GM23248 (cell line): ENCODE measurements at regions not wholly inside any gene's neighbourhood (a gene's known extent, or its start where the extent isn't known, plus 50 kb on each side); places are given as distances from the start of the nearest gene placed in this dataset.

ENCODE experiments used
- DNase-seq: peaks from one replicate; pipeline ENCODE4 v3.0.0-alpha.2; 2015
- H2AFZ ChIP-seq: fragments of 200-600 bp; sonication (generic); 2 replicates; pipeline ENCODE4 v1.6.1; 2016; ENCODE audit warnings: antibody characterized with exemption
- H3F3A ChIP-seq: fragments of 200-600 bp; sonication (generic); 2 replicates; pipeline ENCODE4 v1.6.1; 2016; ENCODE audit warnings: mild to moderate bottlenecking, antibody characterized with exemption, mixed run types; ENCODE audit not compliant: insufficient read depth
- H3K27ac ChIP-seq: fragments of 200-600 bp; sonication (generic); 2 replicates; pipeline ENCODE4 v1.5.1; 2016; ENCODE audit warnings: mild to moderate bottlenecking
- H3K27me3 ChIP-seq: fragments of 200-600 bp; sonication (generic); replicated peaks from 2 replicates; pipeline ENCODE4 v1.6.1; 2016; ENCODE audit warnings: mild to moderate bottlenecking; ENCODE audit not compliant: insufficient read depth
- H3K36me3 ChIP-seq: fragments of 200-600 bp; sonication (generic); 2 replicates; pipeline ENCODE4 v1.6.1; 2016; ENCODE audit warnings: low read depth, mild to moderate bottlenecking
- H3K4me1 ChIP-seq: fragments of 200-600 bp; sonication (generic); 2 replicates; pipeline ENCODE4 v1.6.1; 2016; ENCODE audit warnings: mild to moderate bottlenecking; ENCODE audit not compliant: insufficient read depth
- H3K4me2 ChIP-seq: fragments of 200-600 bp; sonication (generic); one replicate; pipeline ENCODE4 v1.6.1; 2016; ENCODE audit warnings: mild to moderate bottlenecking; ENCODE audit not compliant: unreplicated experiment
- H3K4me3 ChIP-seq: fragments of 200-600 bp; sonication (generic); 2 replicates; pipeline ENCODE4 v1.5.1; 2016; ENCODE audit warnings: mild to moderate bottlenecking
- H3K79me2 ChIP-seq: fragments of 200-600 bp; sonication (generic); 2 replicates; pipeline ENCODE4 v1.6.1; 2016; ENCODE audit warnings: mild to moderate bottlenecking; ENCODE audit not compliant: insufficient read depth
- H3K9ac ChIP-seq: fragments of 200-600 bp; sonication (generic); 2 replicates; pipeline ENCODE4 v1.6.1; 2016; ENCODE audit warnings: mild to moderate bottlenecking
- H3K9me2 ChIP-seq: fragments of 200-600 bp; sonication (generic); 2 replicates; pipeline ENCODE4 v1.6.1; 2016; ENCODE audit warnings: mixed run types, mild to moderate bottlenecking, moderate library complexity; ENCODE audit not compliant: insufficient read depth
- H3K9me3 ChIP-seq: fragments of 200-600 bp; sonication (generic); one replicate; pipeline ENCODE4 v1.6.1; 2017; ENCODE audit warnings: low read depth
- H4K20me1 ChIP-seq: fragments of 200-600 bp; sonication (generic); 2 replicates; pipeline ENCODE4 v1.6.0; 2016; ENCODE audit not compliant: insufficient read depth
- EZH2 ChIP-seq: fragments of 200-600 bp; sonication (generic); IDR thresholded peaks from 2 replicates; pipeline ENCODE4 v1.6.1; 2018; ENCODE audit warnings: antibody characterized with exemption, mild to moderate bottlenecking; ENCODE audit not compliant: insufficient read depth, poor library complexity, severe bottlenecking
- EZH2phosphoT487 ChIP-seq: fragments of 200-600 bp; sonication (generic); IDR thresholded peaks from 2 replicates; pipeline ENCODE4 v1.6.1; 2018; ENCODE audit warnings: antibody characterized with exemption, moderate library complexity, mild to moderate bottlenecking, low read depth; ENCODE audit not compliant: insufficient read depth
- WGBS, 2 experiments: methylation state at CpG; one replicate each; pipeline ENCODE4 v1.1.6; 2015 to 2017; ENCODE audit warnings: low lambda C conversion rate in 2 of 2, low coverage in 1 of 2; ENCODE audit errors: missing lambda C conversion rate in 2 of 2; 5-methylcytosine and 5-hydroxymethylcytosine counted together
- in situ Hi-C: fragments of 300-500 bp; cut with MboI; formaldehyde crosslinking; loops from 2 replicates; pipeline ENCODE4 v1.15.0; 2020

GRCh38 chr3:148204131-148204530 lies 493.6 kb upstream of the AGTR1 start:
- 0 out of 2 replicates have a peak overlapping the region, but pooled peaks have one; percentile 29 for H3K9ac ChIP-seq
- in situ Hi-C loops, result no loop called here
- H3K9me3 ChIP-seq, result no peaks in the 10 kb centered on the region
- H3K27ac ChIP-seq, result peak overlapping the region; percentile 74; the same call in 1 of the 2 replicates
- peak overlapping the region; percentile 71 for H3K4me2 ChIP-seq
- H3K9me2 ChIP-seq, result 0 out of 2 replicates have a peak, but pooled peaks cover 7% of the 10 kb centered on the region
- H3K27me3 ChIP-seq, result no peaks in the 10 kb centered on the region
- H4K20me1 ChIP-seq, result no peaks in the 10 kb centered on the region
- peaks cover 36% of the 10 kb centered on the region for H3F3A ChIP-seq
- peak overlapping the region; percentile 85 for H2AFZ ChIP-seq
- no peak for DNase-seq
- TF ChIP-seq EZH2, result no peak
- TF ChIP-seq EZH2phosphoT487, result no peak
- no peaks in the 10 kb centered on the region for H3K36me3 ChIP-seq
- WGBS, 2 experiments, result 47 to 60% methylated on average over 1 of the region's 1 CpG
- H3K4me1 ChIP-seq, result peaks cover 38% of the 10 kb centered on the region
- peak overlapping the region; percentile 59; the same call in 1 of the 2 replicates for H3K4me3 ChIP-seq
- H3K79me2 ChIP-seq, result no peaks in the 10 kb centered on the region

DNA sequence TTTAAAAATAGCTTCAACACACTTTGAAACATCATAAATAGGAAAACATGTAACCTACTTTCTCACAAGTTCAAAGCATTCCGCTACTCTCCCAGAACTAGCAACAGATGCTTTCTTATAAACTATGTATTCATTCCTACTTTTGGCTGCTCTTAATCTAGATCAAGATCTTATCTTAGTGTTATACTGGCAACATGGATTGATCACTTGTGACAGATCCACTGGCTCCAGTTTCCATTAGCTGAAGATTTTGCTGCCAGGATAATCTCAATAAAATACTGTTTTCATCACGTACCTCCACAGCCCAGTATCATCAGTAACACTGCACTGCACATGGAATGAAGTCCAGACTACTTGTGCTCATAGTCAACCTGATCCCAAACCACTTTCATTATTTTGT lies 491.7 kb upstream of the AGTR1 start:
- Histone ChIP-seq H3K4me2 (no peak overlapping the region), H3K36me3 (no peaks in the 10 kb centered on the region), H2AFZ (no peak overlapping the region), H3K9me3 (no peaks in the 10 kb centered on the region), H3K9me2 (0 out of 2 replicates have a peak, but pooled peaks cover 7% of the 10 kb centered on the region), H3K4me3 (no peak overlapping the region), H4K20me1 (no peaks in the 10 kb centered on the region), H3F3A (peaks cover 40% of the 10 kb centered on the region), H3K4me1 (peaks cover 46% of the 10 kb centered on the region), H3K9ac (no peak overlapping the region), H3K27me3 (no peaks in the 10 kb centered on the region), H3K27ac (no peak overlapping the region), H3K79me2 (no peaks in the 10 kb centered on the region)
- no peak for DNase-seq
- WGBS, 2 experiments, result 85 to 90% methylated on average over 2 of the region's 2 CpGs
- in situ Hi-C loops, result no loop called here
- TF ChIP-seq EZH2phosphoT487, result no peak
- TF ChIP-seq EZH2, result no peak

DNA sequence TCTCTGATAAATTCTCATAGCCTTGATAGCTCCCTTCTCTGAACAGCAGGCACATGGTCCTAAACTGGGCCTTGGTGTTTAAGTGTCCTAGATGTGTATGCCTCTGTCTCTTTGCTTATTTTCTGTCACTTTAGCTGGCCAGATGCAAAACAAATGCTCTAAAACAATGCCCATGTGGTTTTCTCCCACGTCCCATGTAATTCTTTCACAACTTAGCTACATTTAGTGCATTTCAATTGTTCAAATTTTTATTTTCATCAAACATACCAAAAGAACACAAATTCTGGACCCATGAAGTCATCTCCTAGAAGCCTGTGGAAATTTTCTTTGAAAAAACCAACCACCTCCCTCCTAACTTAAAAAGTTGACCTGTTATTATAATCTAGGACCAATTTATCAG lies 491.3 kb upstream of the AGTR1 start:
- no peaks in the 10 kb centered on the region for H3K36me3 ChIP-seq
- no peak for TF ChIP-seq EZH2
- no peak for TF ChIP-seq EZH2phosphoT487
- H3K4me3 ChIP-seq, result no peak overlapping the region
- no peaks in the 10 kb centered on the region for H3K27me3 ChIP-seq
- 43 to 59% methylated on average over 1 of the region's 1 CpG for WGBS, 2 experiments
- H3K79me2 ChIP-seq, result no peaks in the 10 kb centered on the region
- H3K27ac ChIP-seq, result no peak overlapping the region
- no peaks in the 10 kb centered on the region for H3K9me3 ChIP-seq
- H3K4me1 ChIP-seq, result peaks cover 51% of the 10 kb centered on the region
- H3K9ac ChIP-seq, result no peak overlapping the region
- no peak overlapping the region for H3K4me2 ChIP-seq
- H2AFZ ChIP-seq, result peak overlapping the region; percentile 30; the same call in 1 of the 2 replicates
- 0 out of 2 replicates have a peak, but pooled peaks cover 7% of the 10 kb centered on the region for H3K9me2 ChIP-seq
- no peaks in the 10 kb centered on the region for H4K20me1 ChIP-seq
- in situ Hi-C loops, result no loop called here
- peak; percentile 26 for DNase-seq
- H3F3A ChIP-seq, result peaks cover 40% of the 10 kb centered on the region

DNA sequence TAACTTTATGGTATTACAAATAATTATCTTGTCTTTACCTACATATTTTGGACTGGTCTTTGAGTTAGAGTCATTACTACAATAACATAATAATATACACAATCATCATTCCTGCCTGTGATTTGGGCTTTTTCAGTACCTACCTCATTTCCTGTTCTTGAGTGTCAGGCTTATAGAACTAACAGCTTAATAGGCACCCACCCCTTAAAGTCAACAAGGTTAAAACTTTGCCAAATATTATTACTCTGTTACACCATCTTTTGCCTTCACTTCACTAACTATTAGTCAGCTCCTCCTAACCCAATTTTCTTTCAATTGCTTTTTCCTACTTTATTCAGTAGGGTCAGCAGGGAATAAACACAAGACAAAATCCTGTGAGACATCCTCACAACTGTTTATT lies 488.7 kb upstream of the AGTR1 start:
- Histone ChIP-seq H3K4me2 (peak overlapping the region; percentile 57), H3K27ac (peak overlapping the region; percentile 29), H3K4me3 (0 out of 2 replicates have a peak overlapping the region, but pooled peaks have one; percentile 8), H3K9ac (no peak overlapping the region), H3K9me3 (no peaks in the 10 kb centered on the region), H3F3A (peaks cover 22% of the 10 kb centered on the region), H4K20me1 (no peaks in the 10 kb centered on the region), H2AFZ (0 out of 2 replicates have a peak overlapping the region, but pooled peaks have one; percentile 40), H3K36me3 (no peaks in the 10 kb centered on the region), H3K79me2 (no peaks in the 10 kb centered on the region), H3K27me3 (no peaks in the 10 kb centered on the region), H3K4me1 (peaks cover 45% of the 10 kb centered on the region), H3K9me2 (0 out of 2 replicates have a peak, but pooled peaks cover 7% of the 10 kb centered on the region)
- DNase-seq, result peak; percentile 45
- in situ Hi-C loops, result no loop called here
- no peak for TF ChIP-seq EZH2phosphoT487
- TF ChIP-seq EZH2, result no peak

GRCh38 chr3:148211725-148212124 lies 486.0 kb upstream of the AGTR1 start:
- Histone ChIP-seq H3K36me3 (no peaks in the 10 kb centered on the region), H3K27ac (no peak overlapping the region), H2AFZ (peak overlapping the region; percentile 47), H3K4me3 (no peak overlapping the region), H3K27me3 (no peaks in the 10 kb centered on the region), H3K9me3 (no peaks in the 10 kb centered on the region), H4K20me1 (no peaks in the 10 kb centered on the region), H3K9me2 (no peaks in the 10 kb centered on the region), H3K4me1 (peaks cover 36% of the 10 kb centered on the region), H3K9ac (no peak overlapping the region), H3F3A (peaks cover 14% of the 10 kb centered on the region), H3K79me2 (no peaks in the 10 kb centered on the region), H3K4me2 (no peak overlapping the region)
- DNase-seq, result peak; percentile 64
- no peak for TF ChIP-seq EZH2phosphoT487
- in situ Hi-C loops, result no loop called here
